ENCODE measurements at regions not wholly inside any gene's neighbourhood (a gene's known extent, or its start where the extent isn't known, plus 50 kb on each side); places are given as distances from the start of the nearest gene placed in this dataset.

- TF ChIP-seq CTCF (IDR thresholded peaks at IDR 0.05): no peak
- TF ChIP-seq ZFX (IDR thresholded peaks at IDR 0.05; ENCODE audit: borderline replicate concordance): no peak
- H3K27ac ChIP-seq: no peak overlapping the region
Measured at GRCh38 chr7:98536803-98537202, 80.3 kb upstream of the NPTX2 start.

DNA sequence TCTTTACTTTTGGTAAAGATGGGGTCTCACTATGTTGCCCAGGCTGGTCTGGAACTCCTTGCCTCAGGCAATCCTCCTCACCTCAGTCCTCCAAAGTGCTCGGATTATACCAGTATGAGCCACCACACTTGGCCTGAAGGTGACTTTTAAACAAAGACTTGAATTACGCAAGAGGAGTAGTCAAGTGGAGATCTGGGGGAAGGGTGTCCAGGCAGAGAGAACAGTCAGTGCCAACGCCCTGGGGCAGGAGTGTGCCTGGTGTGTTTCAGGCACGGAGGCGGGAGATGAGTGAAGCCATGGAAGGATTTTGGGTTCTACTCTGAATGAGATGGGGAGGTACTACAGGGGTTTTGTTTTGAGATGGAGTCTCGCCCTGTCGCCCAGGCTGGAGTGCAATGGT is 82.6 kb upstream of the NPTX2 start:
- H3K27ac ChIP-seq: no peak overlapping the region
- TF ChIP-seq ZFX (IDR thresholded peaks at IDR 0.05; ENCODE audit: borderline replicate concordance) (no peak), CTCF (IDR thresholded peaks at IDR 0.05) (no peak)

GRCh38 chr7:98531717-98532116 is 85.4 kb upstream of the NPTX2 start:
- H3K27ac ChIP-seq: no peak overlapping the region
- peak; percentile 20; the same call in 1 of the 2 replicates for TF ChIP-seq CTCF (IDR thresholded peaks at IDR 0.05)
- no peak for TF ChIP-seq ZFX (IDR thresholded peaks at IDR 0.05; ENCODE audit: borderline replicate concordance)

DNA sequence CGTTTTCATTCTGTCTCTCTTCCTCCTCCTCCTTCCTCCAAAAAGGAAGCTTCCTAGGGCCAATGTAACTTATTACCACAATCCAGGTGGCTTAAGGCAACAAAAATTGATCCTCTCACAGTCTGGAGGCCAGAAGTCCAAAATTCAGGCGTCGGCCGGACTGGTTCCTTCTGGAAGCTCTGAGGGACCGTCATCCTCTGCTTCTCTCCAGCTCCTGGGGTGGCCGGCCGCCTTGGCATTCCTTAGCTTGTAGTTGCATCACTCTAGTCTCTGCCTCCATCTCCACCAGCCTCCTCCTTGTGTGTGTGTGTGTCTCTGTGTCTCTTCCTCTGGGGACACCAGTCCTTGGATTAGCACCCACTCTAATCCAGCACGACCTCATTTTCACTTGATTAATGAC is 89.0 kb upstream of the NPTX2 start:
- TF ChIP-seq CTCF (IDR thresholded peaks at IDR 0.05) (no peak), ZFX (IDR thresholded peaks at IDR 0.05; ENCODE audit: borderline replicate concordance) (no peak)
- H3K27ac ChIP-seq: no peak overlapping the region

DNA sequence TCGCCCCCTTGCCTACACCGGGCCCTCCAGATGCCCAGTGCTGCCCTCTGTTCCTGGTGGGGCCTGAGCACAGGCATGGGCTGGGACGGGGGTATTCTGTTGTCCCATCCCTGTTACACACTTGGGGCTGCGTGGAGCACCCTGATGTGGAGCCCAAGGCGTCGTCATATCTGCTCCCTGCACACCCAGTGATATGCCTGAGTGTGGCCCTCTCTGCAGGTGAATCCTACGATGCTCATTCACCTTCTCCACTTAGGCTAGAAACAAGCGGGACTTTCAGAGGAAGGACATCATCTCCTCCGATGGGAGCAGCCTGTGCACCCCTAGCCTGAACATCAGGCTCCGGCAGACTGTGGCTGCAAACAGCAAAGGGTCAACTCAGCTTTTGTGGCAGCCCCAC is 91.0 kb upstream of the NPTX2 start:
- TF ChIP-seq ZFX (IDR thresholded peaks at IDR 0.05; ENCODE audit: borderline replicate concordance) (no peak), CTCF (IDR thresholded peaks at IDR 0.05) (no peak)
- no peak overlapping the region for H3K27ac ChIP-seq

DNA sequence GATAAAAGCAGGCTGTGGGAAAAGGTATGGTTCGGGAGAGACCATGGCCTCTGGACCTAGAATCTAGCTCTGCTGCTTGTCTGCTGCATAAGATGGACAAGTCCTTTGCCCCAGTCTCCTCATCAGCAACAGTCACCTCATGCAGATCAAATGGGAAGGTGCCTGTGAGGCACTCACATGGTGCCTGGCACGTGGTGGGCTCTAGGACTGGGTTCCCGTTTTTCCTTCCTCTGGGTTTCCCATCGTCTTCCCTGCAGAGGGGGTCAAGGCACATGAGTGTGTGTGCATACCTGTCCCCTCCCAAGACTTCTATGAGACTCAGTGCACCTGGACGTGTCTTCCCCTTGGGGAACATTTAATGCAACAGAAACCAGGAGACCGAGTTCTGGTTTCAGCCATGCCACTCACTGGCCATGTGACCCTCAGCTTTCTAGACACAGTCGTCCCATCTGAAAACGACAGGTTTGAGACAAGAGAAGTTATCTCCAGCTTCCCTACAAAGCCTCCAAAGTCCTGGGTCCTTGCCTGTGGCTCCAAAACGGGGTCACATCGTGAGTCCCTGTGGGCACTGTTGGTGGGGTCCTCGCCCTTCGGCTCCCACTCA is 95.9 kb upstream of the NPTX2 start:
- TF ChIP-seq ZFX (IDR thresholded peaks at IDR 0.05; ENCODE audit: borderline replicate concordance) (no peak), CTCF (IDR thresholded peaks at IDR 0.05) (no peak)

DNA sequence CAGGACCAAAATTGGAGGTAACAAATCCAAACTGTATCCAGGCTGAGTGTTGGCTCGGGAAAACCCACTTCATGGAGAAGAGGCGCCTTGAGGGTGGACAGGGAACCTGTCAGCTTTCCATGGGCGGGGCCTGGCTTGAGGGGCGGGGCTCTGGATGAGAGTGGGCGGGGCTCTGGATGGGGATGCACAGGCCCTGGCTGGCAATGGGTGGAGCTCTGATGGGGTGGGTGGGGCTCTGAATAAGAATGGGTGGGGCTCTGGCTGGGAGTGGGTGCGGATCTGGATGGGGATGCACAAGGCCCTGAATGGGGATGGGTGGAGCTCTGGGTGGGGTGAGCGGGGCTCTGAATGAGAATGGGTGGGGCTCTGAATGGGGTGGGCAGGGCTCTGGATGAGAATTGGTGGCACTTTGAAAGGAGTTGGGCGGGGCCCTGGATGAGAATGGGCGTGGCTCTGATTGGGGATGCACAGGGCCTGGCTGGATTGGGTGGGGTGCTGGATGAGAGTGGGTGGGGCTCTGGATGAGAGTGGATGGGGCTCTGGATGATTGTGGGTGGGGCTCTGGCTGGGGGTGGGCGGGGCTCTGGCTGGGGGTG is 96.6 kb upstream of the NPTX2 start:
- no peak for TF ChIP-seq ZFX (IDR thresholded peaks at IDR 0.05; ENCODE audit: borderline replicate concordance)
- TF ChIP-seq CTCF (IDR thresholded peaks at IDR 0.05): no peak
- no peak overlapping the region for H3K27ac ChIP-seq

More for the DNA sequence above, 95.9 kb upstream of the NPTX2 start:
- no peak overlapping the region for H3K27ac ChIP-seq

Measured in 22Rv1 (cell line).